ENCODE measurements at regions not wholly inside any gene's neighbourhood (a gene's known extent, or its start where the extent isn't known, plus 50 kb on each side); places are given as distances from the start of the nearest gene placed in this dataset.
A peak's percentile ranks its signal among the peaks of the same experiment; 100 is the strongest.

DNA sequence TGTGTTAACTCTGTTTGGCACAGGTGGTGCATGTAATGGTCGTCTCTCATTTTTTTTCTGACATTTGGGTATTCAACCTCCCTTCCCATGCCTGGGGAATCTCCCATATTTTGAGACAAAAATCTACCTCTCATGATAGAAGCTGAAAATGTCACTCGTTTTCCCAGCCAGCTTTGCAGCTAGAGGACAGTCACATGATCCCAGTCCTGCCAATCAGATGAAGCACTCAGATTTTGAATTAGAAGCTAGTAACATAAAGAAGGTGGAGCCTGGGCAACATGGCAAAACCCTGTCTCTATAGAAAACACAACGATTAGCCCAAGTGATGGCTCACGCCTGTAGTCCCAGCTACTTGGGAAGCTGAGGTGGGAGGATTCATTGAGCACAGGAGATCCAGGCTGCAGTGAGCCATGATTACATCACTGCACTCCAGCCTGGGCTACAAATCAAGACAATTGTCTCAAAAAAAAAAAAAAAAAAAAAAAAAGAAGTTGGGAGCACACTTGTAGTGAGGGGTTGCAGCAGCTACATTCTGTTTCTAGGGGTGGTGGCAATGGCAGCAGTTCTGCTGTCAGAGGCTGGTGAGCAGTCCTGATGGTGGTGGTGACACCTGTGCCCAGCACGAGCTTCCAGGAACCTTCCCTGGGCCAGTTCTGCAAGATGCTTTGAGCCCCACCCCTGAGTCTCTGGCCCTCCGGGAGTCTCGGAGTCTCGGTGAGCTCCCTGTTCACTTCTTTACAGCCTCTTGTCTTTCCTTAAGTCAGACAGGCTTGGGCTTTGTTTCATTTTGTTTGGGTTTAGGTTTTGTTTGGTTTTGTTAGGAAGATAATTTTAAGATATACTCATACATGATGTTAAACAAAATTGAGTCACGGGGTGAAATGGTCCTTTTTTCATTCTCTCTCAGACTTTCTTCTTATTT is 94.1 kb upstream of the KCNG1 start:
- H3K36me3 ChIP-seq = no peaks in the 10 kb centered on the region
- no peak overlapping the region for H3K4me3 ChIP-seq
- TF ChIP-seq POLR2A (IDR thresholded peaks at IDR 0.05) = no peak
- TF ChIP-seq, protein P1, sequence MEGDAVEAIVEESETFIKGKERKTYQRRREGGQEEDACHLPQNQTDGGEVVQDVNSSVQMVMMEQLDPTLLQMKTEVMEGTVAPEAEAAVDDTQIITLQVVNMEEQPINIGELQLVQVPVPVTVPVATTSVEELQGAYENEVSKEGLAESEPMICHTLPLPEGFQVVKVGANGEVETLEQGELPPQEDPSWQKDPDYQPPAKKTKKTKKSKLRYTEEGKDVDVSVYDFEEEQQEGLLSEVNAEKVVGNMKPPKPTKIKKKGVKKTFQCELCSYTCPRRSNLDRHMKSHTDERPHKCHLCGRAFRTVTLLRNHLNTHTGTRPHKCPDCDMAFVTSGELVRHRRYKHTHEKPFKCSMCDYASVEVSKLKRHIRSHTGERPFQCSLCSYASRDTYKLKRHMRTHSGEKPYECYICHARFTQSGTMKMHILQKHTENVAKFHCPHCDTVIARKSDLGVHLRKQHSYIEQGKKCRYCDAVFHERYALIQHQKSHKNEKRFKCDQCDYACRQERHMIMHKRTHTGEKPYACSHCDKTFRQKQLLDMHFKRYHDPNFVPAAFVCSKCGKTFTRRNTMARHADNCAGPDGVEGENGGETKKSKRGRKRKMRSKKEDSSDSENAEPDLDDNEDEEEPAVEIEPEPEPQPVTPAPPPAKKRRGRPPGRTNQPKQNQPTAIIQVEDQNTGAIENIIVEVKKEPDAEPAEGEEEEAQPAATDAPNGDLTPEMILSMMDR (IDR thresholded peaks at IDR 0.05) = no peak
- TF ChIP-seq EP300 (IDR thresholded peaks at IDR 0.05) = no peak
- no peaks in the 10 kb centered on the region for H3K27me3 ChIP-seq
- H3K9me3 ChIP-seq = no peaks in the 10 kb centered on the region
- peaks cover 12% of the 10 kb centered on the region for H3K4me1 ChIP-seq (ENCODE audit: insufficient read depth)
- intact Hi-C loops (cut with DNase I) = no loop called here
- WGBS, 3 donors = 28 to 31% (median 30%) methylated on average over 9 of the region's 9 CpGs
- H3K27ac ChIP-seq = no peak overlapping the region
- DNase-seq = peak in 1 of 5 donors; percentile 16

GRCh38 chr20:51111290-51111689 is 88.4 kb upstream of the KCNG1 start:
- intact Hi-C loops (cut with DNase I) = no loop called here
- no peaks in the 10 kb centered on the region for H3K36me3 ChIP-seq
- H3K27me3 ChIP-seq = no peaks in the 10 kb centered on the region
- no peak for DNase-seq
- 25 to 33% (median 27%) methylated on average over 8 of the region's 8 CpGs for WGBS, 3 donors
- H3K4me1 ChIP-seq (ENCODE audit: insufficient read depth) = no peaks in the 10 kb centered on the region
- H3K9me3 ChIP-seq = no peaks in the 10 kb centered on the region
- H3K4me3 ChIP-seq = no peak overlapping the region
- no peak overlapping the region for H3K27ac ChIP-seq
- TF ChIP-seq POLR2A (IDR thresholded peaks at IDR 0.05) = no peak
- no peak for TF ChIP-seq EP300 (IDR thresholded peaks at IDR 0.05)
- TF ChIP-seq, protein P1 (IDR thresholded peaks at IDR 0.05) = no peak

DNA sequence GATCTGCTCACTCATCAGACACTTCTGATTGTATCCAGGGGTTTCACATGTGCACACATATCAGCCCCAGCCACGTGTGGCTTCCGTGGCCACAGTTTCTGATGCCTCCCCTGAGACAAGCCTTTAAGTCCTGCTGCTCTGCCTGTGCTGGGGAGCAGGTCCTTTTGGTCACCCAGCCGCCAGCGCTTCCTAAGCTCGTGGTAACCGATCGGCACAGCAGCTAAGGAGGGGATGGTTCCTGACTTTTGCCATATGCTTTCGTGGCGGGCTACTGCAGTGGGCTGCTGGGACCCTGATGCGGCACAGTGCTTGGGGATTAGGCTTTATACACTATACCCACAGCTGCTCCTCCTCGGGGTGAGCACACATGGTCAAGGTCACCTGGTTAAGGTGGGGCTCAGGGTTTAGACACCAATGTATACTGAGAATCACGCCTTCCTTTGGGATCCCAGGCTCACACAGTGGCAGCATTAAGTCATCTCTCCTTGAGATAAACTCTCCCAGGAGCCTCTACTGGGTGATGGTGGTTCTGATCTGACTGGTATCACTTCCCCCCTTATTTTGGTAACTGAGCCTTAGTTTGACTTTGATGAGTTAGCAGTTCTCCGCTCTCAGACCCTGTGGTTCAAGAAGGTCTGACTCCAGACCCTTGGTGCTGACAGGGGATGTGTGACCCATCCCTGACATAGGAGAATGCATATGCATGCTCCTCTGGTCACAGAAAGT is 85.9 kb upstream of the KCNG1 start:
- no peak for DNase-seq
- H3K9me3 ChIP-seq = no peaks in the 10 kb centered on the region
- H3K27ac ChIP-seq = no peak overlapping the region
- TF ChIP-seq EP300 (IDR thresholded peaks at IDR 0.05) = no peak
- TF ChIP-seq, protein P1 (IDR thresholded peaks at IDR 0.05) = no peak
- TF ChIP-seq POLR2A (IDR thresholded peaks at IDR 0.05) = no peak
- H3K36me3 ChIP-seq = no peaks in the 10 kb centered on the region
- 76 to 83% (median 77%) methylated on average over 13 of the region's 13 CpGs for WGBS, 3 donors
- no peaks in the 10 kb centered on the region for H3K27me3 ChIP-seq
- H3K4me3 ChIP-seq = no peak overlapping the region
- intact Hi-C loops (cut with DNase I) = no loop called here
- no peaks in the 10 kb centered on the region for H3K4me1 ChIP-seq (ENCODE audit: insufficient read depth)

GRCh38 chr20:51106011-51106410 is 83.1 kb upstream of the KCNG1 start:
- no peaks in the 10 kb centered on the region for H3K4me1 ChIP-seq (ENCODE audit: insufficient read depth)
- H3K9me3 ChIP-seq = no peaks in the 10 kb centered on the region
- intact Hi-C loops (cut with DNase I) = no loop called here
- no peak overlapping the region for H3K27ac ChIP-seq
- H3K36me3 ChIP-seq = no peaks in the 10 kb centered on the region
- TF ChIP-seq, protein P1 (IDR thresholded peaks at IDR 0.05) = no peak
- TF ChIP-seq POLR2A (IDR thresholded peaks at IDR 0.05) (no peak), EP300 (IDR thresholded peaks at IDR 0.05) (no peak)
- no peak for DNase-seq
- 83 to 85% (median 85%) methylated on average over 3 of the region's 3 CpGs for WGBS, 3 donors
- H3K4me3 ChIP-seq = no peak overlapping the region
- H3K27me3 ChIP-seq = no peaks in the 10 kb centered on the region
